ENCODE measurements at regions not wholly inside any gene's neighbourhood (a gene's known extent, or its start where the extent isn't known, plus 50 kb on each side); places are given as distances from the start of the nearest gene placed in this dataset.

- TF ChIP-seq EZH2phosphoT487 (IDR thresholded peaks at IDR 0.05; ENCODE audit: borderline replicate concordance, low read depth, low read length) (no peak), CTCF (conservative IDR thresholded peaks at IDR 0.05; ENCODE audit: low read length) (no peak)
- Histone ChIP-seq H3K27ac (ENCODE audit: low read depth, low read length, poor library complexity, severe bottlenecking) (no peak overlapping the region), H2AFZ (ENCODE audit: low read length) (no peak overlapping the region), H3K36me3 (ENCODE audit: insufficient read depth, low read length) (no peaks in the 10 kb centered on the region), H3K79me2 (ENCODE audit: insufficient read depth, low read depth, low read length) (no peaks in the 10 kb centered on the region), H4K20me1 (ENCODE audit: insufficient read depth, low read length) (no peaks in the 10 kb centered on the region), H3K9me2 (ENCODE audit: insufficient read depth, low read length) (no peaks in the 10 kb centered on the region), H3K4me3 (ENCODE audit: low read depth, low read length, poor library complexity, severe bottlenecking) (no peak overlapping the region), H3K4me1 (ENCODE audit: insufficient read depth, low read length, poor library complexity, severe bottlenecking) (no peaks in the 10 kb centered on the region), H3K9me3 (ENCODE audit: low read length) (no peaks in the 10 kb centered on the region), H3K4me2 (ENCODE audit: low read length) (no peak overlapping the region)
- ChIA-PET POLR2A (no interaction called here), CTCF (ENCODE audit: unreplicated experiment) (no interaction called here)
- BruUV-seq (replicated peaks), result no TSS peak
- intact Hi-C loops (cut with micrococcal nuclease; ENCODE audit: unreplicated experiment), result no loop called here
- DNase-seq (ENCODE audit: low spot score), result no peak
These were observed 275.7 kb downstream of the SOX4 start for GRCh38 chr6:21869085-21869771.

GRCh38 chr6:21870076-21870730 lies 276.7 kb downstream of the SOX4 start:
- intact Hi-C loops (cut with micrococcal nuclease; ENCODE audit: unreplicated experiment), result no loop called here
- H3K4me1 ChIP-seq (ENCODE audit: insufficient read depth, low read length, poor library complexity, severe bottlenecking), result no peaks in the 10 kb centered on the region
- no peak for TF ChIP-seq EZH2phosphoT487 (IDR thresholded peaks at IDR 0.05; ENCODE audit: borderline replicate concordance, low read depth, low read length)
- H2AFZ ChIP-seq (ENCODE audit: low read length), result no peak overlapping the region
- H3K4me3 ChIP-seq (ENCODE audit: low read depth, low read length, poor library complexity, severe bottlenecking), result no peak overlapping the region
- H3K79me2 ChIP-seq (ENCODE audit: insufficient read depth, low read depth, low read length), result no peaks in the 10 kb centered on the region
- H4K20me1 ChIP-seq (ENCODE audit: insufficient read depth, low read length), result no peaks in the 10 kb centered on the region
- no peaks in the 10 kb centered on the region for H3K9me3 ChIP-seq (ENCODE audit: low read length)
- no peaks in the 10 kb centered on the region for H3K36me3 ChIP-seq (ENCODE audit: insufficient read depth, low read length)
- no peak overlapping the region for H3K27ac ChIP-seq (ENCODE audit: low read depth, low read length, poor library complexity, severe bottlenecking)
- no peaks in the 10 kb centered on the region for H3K9me2 ChIP-seq (ENCODE audit: insufficient read depth, low read length)
- CTCF ChIA-PET (ENCODE audit: unreplicated experiment), result no interaction called here
- BruUV-seq (replicated peaks), result no TSS peak
- POLR2A ChIA-PET, result no interaction called here
- H3K4me2 ChIP-seq (ENCODE audit: low read length), result no peak overlapping the region
- DNase-seq (ENCODE audit: low spot score), result no peak

GRCh38 chr6:21871831-21872230 lies 278.3 kb downstream of the SOX4 start:
- Histone ChIP-seq H3K4me2 (ENCODE audit: low read length) (no peak overlapping the region), H3K9me3 (ENCODE audit: low read length) (no peaks in the 10 kb centered on the region), H4K20me1 (ENCODE audit: insufficient read depth, low read length) (no peaks in the 10 kb centered on the region), H3K79me2 (ENCODE audit: insufficient read depth, low read depth, low read length) (no peaks in the 10 kb centered on the region), H3K9me2 (ENCODE audit: insufficient read depth, low read length) (no peaks in the 10 kb centered on the region), H2AFZ (ENCODE audit: low read length) (no peak overlapping the region), H3K4me1 (ENCODE audit: insufficient read depth, low read length, poor library complexity, severe bottlenecking) (no peaks in the 10 kb centered on the region), H3K27ac (ENCODE audit: low read depth, low read length, poor library complexity, severe bottlenecking) (no peak overlapping the region), H3K36me3 (ENCODE audit: insufficient read depth, low read length) (no peaks in the 10 kb centered on the region), H3K4me3 (ENCODE audit: low read depth, low read length, poor library complexity, severe bottlenecking) (no peak overlapping the region)
- no peak for DNase-seq (ENCODE audit: low spot score)
- TF ChIP-seq CTCF (conservative IDR thresholded peaks at IDR 0.05; ENCODE audit: low read length), result no peak
- no peak for TF ChIP-seq EZH2phosphoT487 (IDR thresholded peaks at IDR 0.05; ENCODE audit: borderline replicate concordance, low read depth, low read length)
- CTCF ChIA-PET (ENCODE audit: unreplicated experiment), result no interaction called here
- intact Hi-C loops (cut with micrococcal nuclease; ENCODE audit: unreplicated experiment), result no loop called here
- POLR2A ChIA-PET, result no interaction called here
- no TSS peak for BruUV-seq (replicated peaks)
